GM12878 (cell line): ENCODE measurements at regions not wholly inside any gene's neighbourhood (a gene's known extent, or its start where the extent isn't known, plus 50 kb on each side); places are given as distances from the start of the nearest gene placed in this dataset.

Source experiments
- ATAC-seq: fragments of 200-7000 bp; cut with Tn5 transposase; 3 replicates; pipeline ENCODE4 v1.9.1; 2020; ENCODE audit warnings: mild to moderate bottlenecking, moderate library complexity
- BruUV-seq: library from RNA; stranded (reverse); fragments of 400-500 nt; replicated peaks from 2 replicates; lab custom pipeline; 2021; lab: Mats Ljungman, UMichigan
- CTCF ChIA-PET: fragments of 300-600 bp; sonication (Branson Sonifier 250); formaldehyde crosslinking; extraction: SDS; loops from one replicate; lab custom pipeline; 2021; ENCODE audit warnings: inconsistent platforms; lab: Yijun Ruan, JAX
- POLR2A ChIA-PET: fragments of 350-600 bp; formaldehyde crosslinking; extraction: SDS; loops from one replicate; lab custom pipeline; 2021; ENCODE audit warnings: inconsistent platforms; lab: Charles Lee
- RAD21 ChIA-PET: fragments of 300-600 bp; sonication (Branson Sonifier 250); formaldehyde crosslinking; loops from one replicate; lab custom pipeline; 2023; ENCODE audit warnings: antibody characterized with exemption; ENCODE audit not compliant: unreplicated experiment; lab: Charles Lee
- SMC1A ChIA-PET: fragments of 300-600 bp; sonication (Branson Sonifier 250); formaldehyde crosslinking; loops from one replicate; lab custom pipeline; 2023; ENCODE audit not compliant: unreplicated experiment, uncharacterized antibody; lab: Charles Lee
- DNase-seq: peaks from one replicate; pipeline ENCODE4 v3.0.0-alpha.2; 2011; ENCODE audit warnings: low read depth, low spot score
- FAIRE-seq: peaks from 3 replicates; lab custom pipeline; 2011; peaks lifted over from hg19 to GRCh38; lab: Jason Lieb, UNC
- H2AFZ ChIP-seq: 2 replicates; pipeline ENCODE4 v1.6.0; 2011; ENCODE audit warnings: low read depth, low read length, control low read depth; ENCODE audit not compliant: control insufficient read depth
- H3K27ac ChIP-seq: 2 replicates; pipeline ENCODE4 v1.5.1; 2011; ENCODE audit warnings: control low read depth; ENCODE audit not compliant: control insufficient read depth, insufficient read depth
- H3K27me3 ChIP-seq, 2 experiments: replicated peaks in 1 of 2; 2 replicates each; pipeline versions ENCODE4 v1.6.0 to v1.6.1; 2011; ENCODE audit warnings: low read length in 1 of 2; ENCODE audit not compliant: control insufficient read depth in 2 of 2, insufficient read depth in 2 of 2
- H3K36me3 ChIP-seq, 2 experiments: 2 replicates each; pipeline ENCODE4 v1.5.1; 2011; ENCODE audit warnings: low read length in 1 of 2; ENCODE audit not compliant: control insufficient read depth in 2 of 2, insufficient read depth in 2 of 2
- H3K4me1 ChIP-seq: 2 replicates; pipeline ENCODE4 v1.6.1; 2011; ENCODE audit warnings: mild to moderate bottlenecking, low read length, moderate library complexity, mixed read lengths; ENCODE audit not compliant: control insufficient read depth, insufficient read depth
- H3K4me2 ChIP-seq: 2 replicates; pipeline ENCODE4 v1.6.0; 2011; ENCODE audit warnings: control low read depth; ENCODE audit not compliant: control insufficient read depth, insufficient read depth
- H3K4me3 ChIP-seq: fragments of 200-600 bp; sonication (generic); 2 replicates; pipeline ENCODE4 v1.5.1; 2016
- H3K79me2 ChIP-seq: 2 replicates; pipeline ENCODE4 v1.6.0; 2011; ENCODE audit warnings: low read length; ENCODE audit not compliant: control insufficient read depth, insufficient read depth
- H3K9ac ChIP-seq: 2 replicates; pipeline ENCODE4 v1.8.0; 2011; ENCODE audit warnings: low read length, control low read depth, mixed read lengths; ENCODE audit not compliant: control insufficient read depth, insufficient read depth
- H3K9me3 ChIP-seq: replicated peaks from 3 replicates; pipeline ENCODE4 v1.5.1; 2011; ENCODE audit warnings: mild to moderate bottlenecking, low read length; ENCODE audit not compliant: control insufficient read depth, insufficient read depth
- H4K20me1 ChIP-seq: 2 replicates; pipeline ENCODE4 v1.6.0; 2011; ENCODE audit not compliant: control insufficient read depth, insufficient read depth
- CHD4 ChIP-seq: fragments of 200-600 bp; sonication (generic); IDR thresholded peaks from 2 replicates; pipeline ENCODE4 v1.6.1; 2016; ENCODE audit warnings: mild to moderate bottlenecking
- HDAC6 ChIP-seq: fragments of 200-600 bp; sonication (generic); IDR thresholded peaks from one replicate; pipeline ENCODE4 v1.8.0; 2017; ENCODE audit warnings: antibody characterized with exemption; ENCODE audit not compliant: unreplicated experiment
- IKZF2 ChIP-seq, 2 experiments: fragments of 450-650 bp; IDR thresholded peaks; 2 replicates each; pipeline ENCODE4 v1.6.1; 2017; ENCODE audit warnings: mild to moderate bottlenecking in 2 of 2, moderate library complexity in 2 of 2
- PAX8 ChIP-seq: fragments of 450-650 bp; IDR thresholded peaks from 2 replicates; pipeline ENCODE4 v1.6.1; 2017; ENCODE audit warnings: mild to moderate bottlenecking, moderate library complexity
- POLR2A ChIP-seq: IDR thresholded peaks from 2 replicates; pipeline ENCODE4 v1.6.1; 2011; ENCODE audit warnings: low read depth, mild to moderate bottlenecking, low read length
- RCOR1 ChIP-seq: conservative IDR thresholded peaks from 2 replicates; pipeline ENCODE4 v1.6.1; 2012; ENCODE audit warnings: low read depth, low read length, improper control_type of control experiment
- SRF ChIP-seq, 2 experiments: IDR thresholded peaks; 2 replicates each; pipeline ENCODE4 v1.6.1; 2011; ENCODE audit warnings: low read depth in 2 of 2, low read length in 2 of 2, mild to moderate bottlenecking in 1 of 2, moderate library complexity in 1 of 2
- WRNIP1 ChIP-seq: IDR thresholded peaks from 2 replicates; pipeline ENCODE4 v1.6.1; 2011; ENCODE audit warnings: low read depth, low read length, improper control_type of control experiment, borderline replicate concordance
- YBX1 ChIP-seq: fragments of 450-650 bp; IDR thresholded peaks from 2 replicates; pipeline ENCODE4 v1.6.1; 2016; ENCODE audit warnings: antibody characterized with exemption
- ZBTB4 ChIP-seq: fragments of 450-650 bp; formaldehyde crosslinking; IDR thresholded peaks from 2 replicates; pipeline ENCODE4 v1.4.0; 2022; ENCODE audit warnings: mild to moderate bottlenecking, moderate library complexity
- ZNF24 ChIP-seq: fragments of 450-650 bp; IDR thresholded peaks from 2 replicates; pipeline ENCODE4 v1.6.1; 2017; ENCODE audit warnings: antibody characterized with exemption, mild to moderate bottlenecking
- WGBS: methylation state at CpG from one replicate; pipeline ENCODE4 v1.1.6; 2016; ENCODE audit warnings: low lambda C conversion rate; ENCODE audit not compliant: insufficient replicate concordance, insufficient coverage; ENCODE audit errors: missing lambda C conversion rate; 5-methylcytosine and 5-hydroxymethylcytosine counted together
- in situ Hi-C: fragments of 300-500 bp; cut with MboI; formaldehyde crosslinking; loops from 9 replicates; pipeline ENCODE4 v1.14.3; 2018; ENCODE audit warnings: mixed read lengths
- intact Hi-C: fragments of 100-400 bp; cut with micrococcal nuclease; formaldehyde crosslinking; loops from one replicate; pipeline ENCODE4 v1.14.2; 2022; ENCODE audit not compliant: unreplicated experiment
- TF ChIP-seq, protein P1 (sequence below): fragments of 450-650 bp; IDR thresholded peaks from 2 replicates; pipeline ENCODE4 v1.6.1; 2017; ENCODE audit warnings: low read depth, mild to moderate bottlenecking, moderate library complexity
- TF ChIP-seq, protein P2 (sequence below): IDR thresholded peaks from 2 replicates; pipeline ENCODE4 v1.6.1; 2012; ENCODE audit warnings: mild to moderate bottlenecking, low read depth, low read length

DNA sequence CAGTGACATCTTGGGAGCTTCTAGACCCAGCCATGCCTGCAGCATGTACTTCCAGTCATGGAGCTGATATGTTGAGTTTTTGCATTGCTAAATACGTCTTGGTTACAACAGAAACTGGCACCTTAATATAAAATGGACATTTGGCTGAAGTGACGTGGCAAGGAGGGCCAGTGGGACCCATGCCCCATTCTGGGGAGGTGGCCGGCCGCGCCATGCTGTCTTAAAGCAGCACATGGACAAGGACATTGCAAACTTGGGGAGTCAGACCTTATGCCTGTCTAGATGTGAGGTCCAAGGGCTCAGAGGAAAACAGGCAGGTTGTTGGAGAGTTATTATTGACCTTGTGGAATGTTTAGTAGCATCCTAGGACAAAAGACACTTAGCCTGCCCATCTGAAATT is 588.0 kb upstream of the CDH4 start:
- RAD21 ChIA-PET, result no interaction called here
- FAIRE-seq, result no peak
- Histone ChIP-seq H3K4me1 (no peaks in the 10 kb centered on the region), H3K4me3 (no peak overlapping the region), H3K9ac (no peak overlapping the region), H3K27ac (no peak overlapping the region), H3K79me2 (no peaks in the 10 kb centered on the region), H3K4me2 (no peak overlapping the region), H3K9me3 (no peaks in the 10 kb centered on the region; the same call in 2 of the 3 replicates), H4K20me1 (no peaks in the 10 kb centered on the region), H3K36me3 (no peaks in the 10 kb centered on the region), H3K27me3 (no peaks in the 10 kb centered on the region), H2AFZ (no peak overlapping the region)
- DNase-seq, result no peak
- 47% methylated on average over 5 of the region's 5 CpGs for WGBS
- intact Hi-C loops (no loop called here), in situ Hi-C loops (no loop called here)
- TF ChIP-seq, protein P1, sequence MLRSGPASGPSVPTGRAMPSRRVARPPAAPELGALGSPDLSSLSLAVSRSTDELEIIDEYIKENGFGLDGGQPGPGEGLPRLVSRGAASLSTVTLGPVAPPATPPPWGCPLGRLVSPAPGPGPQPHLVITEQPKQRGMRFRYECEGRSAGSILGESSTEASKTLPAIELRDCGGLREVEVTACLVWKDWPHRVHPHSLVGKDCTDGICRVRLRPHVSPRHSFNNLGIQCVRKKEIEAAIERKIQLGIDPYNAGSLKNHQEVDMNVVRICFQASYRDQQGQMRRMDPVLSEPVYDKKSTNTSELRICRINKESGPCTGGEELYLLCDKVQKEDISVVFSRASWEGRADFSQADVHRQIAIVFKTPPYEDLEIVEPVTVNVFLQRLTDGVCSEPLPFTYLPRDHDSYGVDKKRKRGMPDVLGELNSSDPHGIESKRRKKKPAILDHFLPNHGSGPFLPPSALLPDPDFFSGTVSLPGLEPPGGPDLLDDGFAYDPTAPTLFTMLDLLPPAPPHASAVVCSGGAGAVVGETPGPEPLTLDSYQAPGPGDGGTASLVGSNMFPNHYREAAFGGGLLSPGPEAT, result no peak
- no peak for TF ChIP-seq IKZF2 (IDR thresholded peaks at IDR 0.05)
- no peak for TF ChIP-seq ZNF24
- no peak for TF ChIP-seq HDAC6
- TF ChIP-seq SRF (IDR thresholded peaks at IDR 0.05; ENCODE audit: low read depth in 2 of 2, low read length in 2 of 2), result no peak
- no peak for TF ChIP-seq POLR2A
- TF ChIP-seq, protein P2, sequence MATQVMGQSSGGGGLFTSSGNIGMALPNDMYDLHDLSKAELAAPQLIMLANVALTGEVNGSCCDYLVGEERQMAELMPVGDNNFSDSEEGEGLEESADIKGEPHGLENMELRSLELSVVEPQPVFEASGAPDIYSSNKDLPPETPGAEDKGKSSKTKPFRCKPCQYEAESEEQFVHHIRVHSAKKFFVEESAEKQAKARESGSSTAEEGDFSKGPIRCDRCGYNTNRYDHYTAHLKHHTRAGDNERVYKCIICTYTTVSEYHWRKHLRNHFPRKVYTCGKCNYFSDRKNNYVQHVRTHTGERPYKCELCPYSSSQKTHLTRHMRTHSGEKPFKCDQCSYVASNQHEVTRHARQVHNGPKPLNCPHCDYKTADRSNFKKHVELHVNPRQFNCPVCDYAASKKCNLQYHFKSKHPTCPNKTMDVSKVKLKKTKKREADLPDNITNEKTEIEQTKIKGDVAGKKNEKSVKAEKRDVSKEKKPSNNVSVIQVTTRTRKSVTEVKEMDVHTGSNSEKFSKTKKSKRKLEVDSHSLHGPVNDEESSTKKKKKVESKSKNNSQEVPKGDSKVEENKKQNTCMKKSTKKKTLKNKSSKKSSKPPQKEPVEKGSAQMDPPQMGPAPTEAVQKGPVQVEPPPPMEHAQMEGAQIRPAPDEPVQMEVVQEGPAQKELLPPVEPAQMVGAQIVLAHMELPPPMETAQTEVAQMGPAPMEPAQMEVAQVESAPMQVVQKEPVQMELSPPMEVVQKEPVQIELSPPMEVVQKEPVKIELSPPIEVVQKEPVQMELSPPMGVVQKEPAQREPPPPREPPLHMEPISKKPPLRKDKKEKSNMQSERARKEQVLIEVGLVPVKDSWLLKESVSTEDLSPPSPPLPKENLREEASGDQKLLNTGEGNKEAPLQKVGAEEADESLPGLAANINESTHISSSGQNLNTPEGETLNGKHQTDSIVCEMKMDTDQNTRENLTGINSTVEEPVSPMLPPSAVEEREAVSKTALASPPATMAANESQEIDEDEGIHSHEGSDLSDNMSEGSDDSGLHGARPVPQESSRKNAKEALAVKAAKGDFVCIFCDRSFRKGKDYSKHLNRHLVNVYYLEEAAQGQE, result no peak
- TF ChIP-seq CHD4, result no peak
- no peak for TF ChIP-seq YBX1
- no peak for TF ChIP-seq PAX8
- TF ChIP-seq ZBTB4, result no peak
- no peak for TF ChIP-seq RCOR1
- TF ChIP-seq WRNIP1, result no peak
- ATAC-seq, result no peak
- BruUV-seq, result no TSS peak
- POLR2A ChIA-PET, result no interaction called here
- CTCF ChIA-PET, result no interaction called here
- SMC1A ChIA-PET, result no interaction called here
